Right forelimb (tissue), 1 donor: ENCODE measurements at regions not wholly inside any gene's neighbourhood (a gene's known extent, or its start where the extent isn't known, plus 50 kb on each side); places are given as distances from the start of the nearest gene placed in this dataset.
"Not testable (repeated sequence)": the region's sequence is repeated elsewhere in the genome, so short reads cannot be mapped to it uniquely, and the experiment has no call there.

Source experiments
- DNase-seq: peaks from one replicate; pipeline ENCODE4 v3.0.0-alpha.2; 2018

DNA sequence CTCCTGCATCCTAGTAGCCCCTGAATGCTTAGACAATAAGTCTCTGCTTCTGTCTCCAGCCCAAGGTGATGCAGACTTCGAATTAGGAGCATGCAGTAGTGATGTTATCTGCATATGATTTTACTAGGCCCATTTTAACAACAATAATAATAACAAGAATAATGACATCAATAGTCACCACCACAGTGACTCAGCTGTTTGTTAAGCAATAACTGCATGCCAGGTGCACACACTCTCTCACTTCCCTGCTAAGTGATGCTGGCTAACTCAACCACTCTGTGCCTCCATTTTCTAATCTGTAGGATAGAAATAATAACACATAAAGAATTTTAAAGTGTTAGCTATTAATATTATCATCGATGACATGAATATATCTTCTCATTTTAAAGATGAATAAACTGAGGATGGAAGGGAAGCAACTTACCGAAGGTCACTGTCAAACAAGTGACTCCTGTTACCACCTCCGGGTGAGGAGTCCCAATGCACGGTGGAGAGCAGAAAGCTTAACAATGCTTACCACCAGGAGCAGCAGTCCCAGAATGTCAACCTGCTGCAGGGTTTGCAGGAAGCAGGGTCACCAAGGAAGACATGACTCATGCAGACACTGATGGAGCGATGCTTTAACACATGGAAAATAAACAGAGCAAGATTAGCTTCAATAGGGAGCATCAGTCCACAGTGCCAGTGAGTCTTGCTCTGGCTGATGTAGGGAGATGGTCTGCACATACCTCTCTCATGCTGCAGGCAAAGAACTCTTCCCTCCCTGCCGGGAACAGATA, 290.2 kb downstream of the SPATA17 start:
- DNase-seq, result no peak

GRCh38 chr1:217924924-217925323, 293.8 kb downstream of the SPATA17 start:
- DNase-seq, result no peak

- DNase-seq, result no peak
Measured at GRCh38 chr1:217929213-217929885, 298.2 kb downstream of the SPATA17 start.

- no peak for DNase-seq
Measured at GRCh38 chr1:217943361-217943760, 312.2 kb downstream of the SPATA17 start.

DNA sequence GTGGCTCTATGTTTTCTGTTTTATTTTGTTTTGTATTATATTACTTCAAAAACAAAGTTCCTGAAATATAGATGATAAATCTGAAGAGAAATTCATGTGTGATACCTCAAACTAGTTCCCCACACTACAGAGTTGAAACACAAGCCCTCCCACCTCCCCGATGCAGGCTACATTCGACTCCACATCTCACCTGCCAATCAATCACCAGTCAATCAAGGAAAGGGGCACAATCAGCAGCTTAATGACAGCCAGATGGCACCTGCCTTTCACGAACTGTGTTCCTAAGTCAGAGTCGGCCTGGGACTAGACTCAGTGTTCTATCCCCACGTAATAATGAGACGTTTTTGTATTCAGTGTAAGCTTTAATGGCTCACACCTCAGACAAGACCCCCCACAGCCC, 313.4 kb downstream of the SPATA17 start:
- no peak for DNase-seq

DNA sequence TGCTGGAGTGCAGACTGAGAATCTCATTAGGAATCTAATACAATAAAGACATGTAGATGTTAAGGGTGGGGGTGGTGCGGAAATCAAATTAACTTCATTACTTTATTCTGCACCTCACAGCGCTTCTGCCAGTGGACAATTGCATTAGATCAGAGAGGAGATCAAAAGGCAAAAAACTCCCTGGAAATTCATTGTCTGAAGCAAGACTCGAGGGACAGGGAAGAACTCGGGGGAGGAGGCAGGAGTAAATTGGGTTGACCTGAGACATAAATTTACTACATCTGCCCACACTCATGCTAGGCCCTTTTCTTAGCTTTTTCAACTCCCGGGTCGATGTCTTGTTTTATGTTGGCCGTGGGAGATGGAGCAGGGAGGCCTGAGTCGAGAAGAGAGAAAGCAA, 315.4 kb downstream of the SPATA17 start:
- no peak for DNase-seq

- DNase-seq, result no peak
Measured at GRCh38 chr1:217948741-217949140, 317.6 kb downstream of the SPATA17 start.

GRCh38 chr1:217953330-217953729, 322.2 kb downstream of the SPATA17 start:
- no peak for DNase-seq

DNA sequence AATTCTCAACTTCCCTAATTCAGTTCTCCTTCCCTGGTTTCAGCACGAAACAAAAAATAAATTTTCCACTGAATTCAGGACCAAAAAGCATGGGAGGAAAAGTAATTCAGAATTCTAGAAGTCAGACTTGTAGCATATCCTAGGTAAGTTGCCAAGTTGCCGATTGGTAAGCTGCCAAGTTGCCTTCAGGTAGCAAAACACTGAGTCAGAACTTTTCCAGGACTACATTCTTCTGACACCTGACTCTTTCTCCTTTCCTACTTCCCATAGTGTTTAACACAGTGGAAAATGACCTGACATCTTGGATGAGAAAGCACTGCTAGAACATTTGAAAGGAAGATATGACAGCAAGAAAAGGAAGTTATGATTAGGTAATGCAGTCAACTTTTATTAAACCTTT, 322.8 kb downstream of the SPATA17 start:
- DNase-seq, result no peak

DNA sequence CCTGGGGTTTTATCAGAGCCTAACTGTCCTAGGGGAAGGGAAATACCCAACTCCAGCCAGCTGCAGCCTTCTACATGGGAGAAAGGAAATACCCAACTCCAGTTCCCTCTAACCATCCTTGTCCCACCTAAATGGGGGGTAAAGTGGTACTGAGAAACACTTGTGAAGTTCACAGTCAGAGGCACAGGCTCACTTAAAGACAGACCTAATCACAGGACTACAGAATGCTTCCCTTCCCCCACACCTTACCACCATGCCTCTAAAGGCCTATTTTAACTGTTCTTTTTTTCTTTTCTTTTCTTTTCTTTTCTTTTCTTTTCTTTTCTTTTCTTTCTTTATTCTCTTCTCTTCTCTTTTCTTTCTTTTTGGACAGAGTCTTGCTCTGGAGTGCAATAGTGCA, 324.6 kb downstream of the SPATA17 start:
- DNase-seq, result no peak

DNA sequence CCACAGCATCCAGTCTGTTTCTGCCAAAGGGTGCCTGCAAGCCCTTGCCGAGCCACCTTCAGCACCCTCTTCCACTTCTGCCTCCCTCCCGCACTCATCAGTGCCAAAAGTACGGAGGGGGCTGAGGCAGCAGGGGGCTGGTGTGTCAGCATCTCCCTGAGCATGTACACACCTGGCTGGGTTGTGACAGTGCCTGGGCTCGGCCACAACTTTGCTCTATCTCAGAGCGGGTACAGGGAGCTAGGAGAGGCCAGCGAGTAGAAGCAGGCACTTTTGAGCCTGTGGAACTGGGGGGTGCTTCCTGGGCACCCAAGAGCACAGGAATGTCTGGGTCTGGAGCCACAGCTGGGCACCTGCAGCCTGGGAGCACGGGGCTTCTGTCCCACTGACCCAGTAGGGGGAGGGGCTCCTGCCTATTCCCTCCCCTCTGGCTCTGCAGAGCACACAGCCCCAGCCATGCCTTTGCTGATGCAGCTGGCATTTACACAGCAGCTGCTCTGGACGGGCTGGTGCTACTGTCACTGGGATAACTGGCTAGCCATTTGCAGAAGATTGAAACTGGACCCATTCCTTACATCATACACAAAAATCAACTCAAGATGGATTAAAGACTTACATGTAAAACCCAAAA, 319.8 kb upstream of the RRP15 start:
- no peak for DNase-seq

GRCh38 chr1:217968085-217968484, 317.0 kb upstream of the RRP15 start:
- no peak for DNase-seq

GRCh38 chr1:217969428-217969827, 315.7 kb upstream of the RRP15 start:
- no peak for DNase-seq

- no peak for DNase-seq
Measured at GRCh38 chr1:217977943-217978342, 307.1 kb upstream of the RRP15 start.

DNA sequence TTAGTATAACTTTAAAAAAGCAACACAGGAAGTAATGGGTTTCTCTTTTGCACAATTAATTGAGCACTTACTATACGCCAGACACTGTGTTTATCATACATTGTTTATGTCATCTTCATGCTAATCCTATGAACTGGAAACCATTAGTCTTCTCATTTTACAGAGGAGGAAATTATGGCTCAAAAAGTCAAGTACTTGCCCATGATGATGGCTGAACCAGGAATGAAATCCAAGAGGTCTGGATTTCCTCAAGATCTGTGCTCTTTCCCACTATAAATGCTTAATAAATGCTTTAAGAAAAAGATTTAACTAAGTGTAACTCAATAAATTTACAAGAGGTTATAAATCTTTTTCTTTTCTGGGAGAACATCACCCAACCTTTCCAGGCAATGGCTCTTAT, 303.7 kb upstream of the RRP15 start:
- no peak for DNase-seq

DNA sequence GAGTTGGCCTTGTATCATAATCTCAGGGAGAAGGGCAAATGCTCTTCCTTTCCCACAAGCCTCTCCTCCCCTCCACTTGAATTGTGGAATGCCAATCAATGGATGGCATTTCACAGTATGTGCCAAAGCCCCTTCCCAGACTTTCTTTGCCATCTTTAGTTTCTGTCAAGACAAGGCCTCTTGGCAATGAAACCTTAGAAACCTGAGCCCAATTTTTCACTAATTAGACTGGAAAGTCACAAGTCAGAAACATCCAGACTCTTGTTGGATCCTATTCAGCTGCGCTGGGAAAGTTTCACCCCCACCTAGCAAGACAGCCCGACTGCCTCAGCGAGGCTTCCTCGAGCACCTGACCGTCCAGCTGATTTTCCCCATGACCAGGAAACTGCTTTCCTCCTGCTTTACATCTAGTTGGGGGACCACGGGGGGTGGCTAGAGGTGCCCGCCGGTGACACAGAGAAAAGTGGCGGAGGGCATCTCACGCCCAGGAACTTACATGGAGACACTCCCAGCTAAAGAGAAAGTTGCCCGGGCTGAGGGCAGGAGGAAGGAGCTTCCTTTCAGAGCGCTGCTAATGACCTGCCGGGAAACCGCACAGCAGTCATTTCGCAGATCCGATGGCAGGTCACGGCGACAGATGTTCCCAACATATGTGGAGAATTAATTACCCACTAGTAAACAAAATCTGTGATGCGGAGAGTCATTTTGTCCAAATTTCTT, 302.6 kb upstream of the RRP15 start:
- DNase-seq, result no peak

- no peak for DNase-seq
Measured at GRCh38 chr1:217983051-217983375, 302.1 kb upstream of the RRP15 start.

GRCh38 chr1:217985641-217986040, 299.5 kb upstream of the RRP15 start:
- no peak for DNase-seq

GRCh38 chr1:217989510-217989909, 295.6 kb upstream of the RRP15 start:
- DNase-seq, result no peak

- no peak for DNase-seq
Measured at GRCh38 chr1:217993439-217993838, 291.7 kb upstream of the RRP15 start.

DNA sequence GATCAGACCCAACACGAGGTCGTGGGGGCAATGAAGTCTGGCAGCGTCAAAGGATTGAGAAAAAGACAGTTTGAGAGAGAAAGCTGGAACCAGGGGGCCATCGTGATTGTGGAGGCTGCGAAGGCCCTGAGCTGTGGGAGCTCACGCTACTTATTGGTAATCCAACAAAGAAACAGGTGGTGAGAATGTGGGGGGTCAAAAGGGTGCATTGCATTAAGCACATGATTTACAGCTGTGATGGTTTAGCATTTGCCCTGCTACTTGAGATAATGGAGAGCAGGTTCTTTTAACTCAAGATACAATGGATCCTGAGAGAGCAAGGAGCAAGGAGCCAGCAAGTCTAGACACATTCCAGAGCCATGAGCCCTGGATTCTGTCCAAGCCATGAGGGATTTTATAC, 276.8 kb upstream of the RRP15 start:
- DNase-seq, result not testable (repeated sequence)

DNA sequence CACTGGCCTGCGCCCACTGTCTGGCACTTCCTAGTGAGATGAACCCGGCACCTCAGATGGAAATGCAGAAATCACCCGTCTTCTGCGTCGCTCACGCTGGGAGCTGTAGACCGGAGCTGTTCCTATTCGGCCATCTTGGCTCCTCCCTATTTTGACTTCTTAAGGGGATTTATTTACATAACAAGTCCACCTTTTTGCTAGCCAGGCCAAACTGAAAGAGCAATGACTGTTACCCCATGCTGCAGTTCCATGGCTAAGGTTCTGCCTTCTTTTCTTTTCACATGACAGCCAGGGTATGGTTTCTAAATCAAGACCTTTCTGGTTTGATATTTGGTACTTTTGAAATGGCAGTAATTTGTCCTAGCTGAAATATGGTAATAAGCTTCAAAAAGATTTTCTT, 270.0 kb upstream of the RRP15 start:
- DNase-seq, result not testable (repeated sequence)

DNA sequence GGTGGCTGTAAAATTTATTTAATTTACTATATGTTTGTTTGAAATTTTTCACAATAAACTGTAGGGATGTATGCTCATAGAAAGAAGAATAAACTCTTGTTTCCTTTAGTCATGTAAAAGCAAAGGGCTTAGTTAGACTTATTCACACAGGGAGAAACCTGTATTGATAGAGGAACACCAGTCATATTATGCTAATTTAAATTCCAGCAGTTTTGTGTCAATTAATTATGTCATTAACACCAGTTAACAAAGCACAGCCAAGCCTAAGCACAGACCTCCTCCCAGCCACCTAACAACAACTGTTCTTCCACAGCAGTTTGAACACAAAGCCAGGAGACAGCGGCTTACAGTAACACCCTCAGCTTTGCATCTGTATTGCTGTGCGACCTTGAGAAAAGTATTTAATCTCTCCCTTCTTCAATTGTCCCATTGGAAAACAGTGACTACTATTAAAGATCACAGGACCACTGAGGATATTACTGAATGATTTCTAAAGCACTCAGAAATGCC, 260.8 kb upstream of the RRP15 start:
- no peak for DNase-seq
